Kidney (tissue), 13 donors: ENCODE measurements at regions not wholly inside any gene's neighbourhood (a gene's known extent, or its start where the extent isn't known, plus 50 kb on each side); places are given as distances from the start of the nearest gene placed in this dataset.
A peak's percentile ranks its signal among the peaks of the same experiment; 100 is the strongest.
"Not testable (repeated sequence)": the region's sequence is repeated elsewhere in the genome, so short reads cannot be mapped to it uniquely, and the experiment has no call there.

Experiments used
- DNase-seq, 5 donors: peaks; one replicate each; pipeline ENCODE4 v3.0.0-alpha.2; 2013 to 2020
- FAIRE-seq: peaks from 2 replicates; lab custom pipeline; 2012; peaks lifted over from hg19 to GRCh38; lab: Jason Lieb, UNC
- H3K27ac ChIP-seq, 2 donors: one replicate each; pipeline ENCODE4 v1.7.0; 2013; ENCODE audit warnings: low read depth in 2 of 2, low read length in 2 of 2, inconsistent platforms in 1 of 2
- H3K27me3 ChIP-seq: one replicate; pipeline ENCODE4 v1.7.1; 2013; ENCODE audit warnings: low read length, inconsistent platforms; ENCODE audit not compliant: control insufficient read depth, insufficient read depth
- H3K36me3 ChIP-seq, 3 donors: one replicate each; pipeline versions ENCODE4 v1.7.0 to v1.7.1; 2013; ENCODE audit warnings: low read length in 3 of 3, control low read depth in 1 of 3, inconsistent platforms in 1 of 3; ENCODE audit not compliant: insufficient read depth in 3 of 3, control insufficient read depth in 2 of 3
- H3K4me1 ChIP-seq, 3 donors: one replicate each; pipeline versions ENCODE4 v1.7.0 to v1.7.1; 2013; ENCODE audit warnings: low read length in 3 of 3, inconsistent platforms in 1 of 3, low read depth in 1 of 3; ENCODE audit not compliant: control insufficient read depth in 2 of 3, insufficient read depth in 2 of 3
- H3K4me3 ChIP-seq, 3 donors: one replicate each; pipeline versions ENCODE4 v1.7.0 to v1.8.1; 2013; ENCODE audit warnings: low read length in 3 of 3, control low read depth in 1 of 3, inconsistent platforms in 1 of 3
- H3K9ac ChIP-seq, 3 donors: one replicate each; pipeline versions ENCODE4 v1.7.0 to v1.7.1; 2013; ENCODE audit warnings: low read length in 3 of 3, control low read depth in 1 of 3, inconsistent platforms in 1 of 3
- H3K9me3 ChIP-seq, 3 donors: one replicate each; pipeline versions ENCODE4 v1.7.0 to v1.7.1; 2013; ENCODE audit warnings: low read length in 3 of 3, control low read depth in 1 of 3, inconsistent platforms in 1 of 3; ENCODE audit not compliant: control insufficient read depth in 2 of 3, insufficient read depth in 1 of 3
- intact Hi-C: fragments of 100-400 bp; cut with DNase I; formaldehyde crosslinking; loops from one replicate; pipeline ENCODE4 v1.11.1; 2022
- TF ChIP-seq, protein P1 (sequence below): IDR thresholded peaks from 3 replicates; pipeline ENCODE4 v1.5.1; 2012; ENCODE audit warnings: mild to moderate bottlenecking, moderate library complexity, borderline replicate concordance; ENCODE audit not compliant: insufficient read depth; ENCODE audit errors: extremely low read depth
- donor health status: control.
- donor health status: control.
- donor health status: control.
- donor health status: control.
- donor health status: control.
- donor health status: DM: yes; HTN: yes; CAD: no.
- donor health status: Normal renal cell carcinoma (clear cell type).

DNA sequence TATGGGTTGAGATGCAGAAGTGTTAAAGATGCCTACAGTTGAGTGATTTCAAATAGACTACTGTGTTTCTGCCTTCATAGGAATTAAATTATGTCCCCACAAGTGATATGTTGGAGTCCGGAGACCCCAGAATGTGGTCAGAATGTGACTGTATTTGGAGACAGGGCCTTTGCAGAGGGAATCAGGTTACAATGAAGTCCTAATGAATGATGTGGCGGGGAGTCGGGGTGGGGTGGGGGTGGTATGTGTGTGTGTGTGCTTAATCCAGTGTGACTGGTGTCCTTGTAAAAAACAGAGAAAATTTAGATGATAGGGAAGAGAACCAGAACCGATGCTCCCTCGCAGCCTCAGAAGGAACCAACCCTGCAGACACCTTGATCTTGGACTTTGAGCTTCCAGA is 448.2 kb downstream of the QKI start:
- Histone ChIP-seq H3K27me3 (no peaks in the 10 kb centered on the region), H3K27ac (no peak overlapping the region), H3K36me3 (no peaks in the 10 kb centered on the region), H3K9ac (no peak overlapping the region), H3K4me1 (peaks cover 0 to 4% (median 3%) of the 10 kb centered on the region in 3 donors), H3K9me3 (no peaks in the 10 kb centered on the region), H3K4me3 (no peak overlapping the region)
- DNase-seq, result no peak
- intact Hi-C loops, result no loop called here
- FAIRE-seq, result no peak
- TF ChIP-seq, protein P1, sequence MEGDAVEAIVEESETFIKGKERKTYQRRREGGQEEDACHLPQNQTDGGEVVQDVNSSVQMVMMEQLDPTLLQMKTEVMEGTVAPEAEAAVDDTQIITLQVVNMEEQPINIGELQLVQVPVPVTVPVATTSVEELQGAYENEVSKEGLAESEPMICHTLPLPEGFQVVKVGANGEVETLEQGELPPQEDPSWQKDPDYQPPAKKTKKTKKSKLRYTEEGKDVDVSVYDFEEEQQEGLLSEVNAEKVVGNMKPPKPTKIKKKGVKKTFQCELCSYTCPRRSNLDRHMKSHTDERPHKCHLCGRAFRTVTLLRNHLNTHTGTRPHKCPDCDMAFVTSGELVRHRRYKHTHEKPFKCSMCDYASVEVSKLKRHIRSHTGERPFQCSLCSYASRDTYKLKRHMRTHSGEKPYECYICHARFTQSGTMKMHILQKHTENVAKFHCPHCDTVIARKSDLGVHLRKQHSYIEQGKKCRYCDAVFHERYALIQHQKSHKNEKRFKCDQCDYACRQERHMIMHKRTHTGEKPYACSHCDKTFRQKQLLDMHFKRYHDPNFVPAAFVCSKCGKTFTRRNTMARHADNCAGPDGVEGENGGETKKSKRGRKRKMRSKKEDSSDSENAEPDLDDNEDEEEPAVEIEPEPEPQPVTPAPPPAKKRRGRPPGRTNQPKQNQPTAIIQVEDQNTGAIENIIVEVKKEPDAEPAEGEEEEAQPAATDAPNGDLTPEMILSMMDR, result no peak

DNA sequence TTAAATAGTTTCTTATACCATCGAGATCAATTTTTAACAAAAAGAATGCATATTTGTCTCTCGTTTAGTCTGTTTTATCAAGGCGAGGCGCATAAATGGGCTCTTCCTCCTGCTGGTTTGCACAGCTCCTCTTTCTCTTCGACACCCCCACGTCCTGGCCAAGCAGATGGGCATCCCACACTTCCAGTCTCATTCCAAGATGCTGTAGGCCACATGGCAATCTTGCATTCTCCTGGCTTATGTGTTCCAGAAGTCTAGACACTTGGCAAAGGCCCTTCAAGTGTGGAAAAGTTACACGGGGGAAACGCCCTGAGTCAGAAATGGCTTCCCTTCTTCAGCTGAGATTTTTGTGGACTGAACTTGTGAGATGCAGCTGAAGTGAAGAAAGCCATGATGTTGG is 447.1 kb downstream of the QKI start:
- Histone ChIP-seq H3K4me1 (peaks cover 0 to 4% (median 3%) of the 10 kb centered on the region in 3 donors), H3K4me3 (no peak overlapping the region), H3K9me3 (no peaks in the 10 kb centered on the region), H3K36me3 (no peaks in the 10 kb centered on the region), H3K27ac (no peak overlapping the region), H3K27me3 (no peaks in the 10 kb centered on the region), H3K9ac (no peak overlapping the region)
- DNase-seq, result no peak
- TF ChIP-seq, protein P1, result no peak
- FAIRE-seq, result no peak
- intact Hi-C loops, result no loop called here

DNA sequence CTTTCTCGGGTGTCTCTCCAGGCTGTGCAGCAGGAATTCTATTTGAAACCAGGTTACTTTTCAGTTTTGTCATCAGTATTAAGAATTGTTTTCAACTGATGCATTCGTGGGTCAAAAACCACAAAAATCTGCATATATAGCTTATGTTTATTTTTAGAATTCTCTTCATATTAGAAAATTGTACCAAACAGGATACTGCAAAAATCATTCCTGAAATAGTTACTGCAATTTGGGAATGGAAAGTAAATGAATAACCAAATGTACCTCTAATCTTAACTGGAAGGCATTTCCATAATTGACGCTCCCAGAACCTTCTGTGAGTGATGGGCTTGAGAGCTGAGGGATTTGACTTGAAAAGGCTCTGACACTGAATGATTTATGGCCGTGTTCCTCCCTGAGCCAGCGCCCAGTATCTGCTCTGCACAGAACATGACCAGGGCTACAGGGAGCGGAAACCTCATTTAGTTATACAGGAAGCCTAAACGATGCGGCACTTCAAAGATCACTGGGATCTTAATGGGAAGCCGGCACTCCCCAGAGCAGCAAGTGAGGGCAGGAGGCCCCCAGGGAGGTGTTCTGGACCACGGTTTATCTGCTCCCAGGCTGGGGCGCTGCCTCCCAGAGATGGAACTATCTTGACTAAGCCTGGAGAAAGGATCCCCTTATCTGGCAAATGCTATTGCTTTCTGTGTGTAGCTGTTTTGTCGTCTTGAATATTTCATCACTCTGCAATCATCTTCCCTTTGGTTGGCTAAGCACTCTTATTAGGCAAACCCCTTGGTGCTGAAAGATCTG is 446.0 kb downstream of the QKI start:
- Histone ChIP-seq H3K9me3 (no peaks in the 10 kb centered on the region), H3K36me3 (no peaks in the 10 kb centered on the region), H3K9ac (no peak overlapping the region), H3K4me3 (no peak overlapping the region), H3K27ac (no peak overlapping the region), H3K27me3 (no peaks in the 10 kb centered on the region), H3K4me1 (peaks cover 0 to 3% (median 0%) of the 10 kb centered on the region in 3 donors)
- intact Hi-C loops, result no loop called here
- TF ChIP-seq, protein P1, result no peak
- FAIRE-seq (no peak), DNase-seq (peak in 4 of 5 donors; percentile 24 to 46 (median 37))

DNA sequence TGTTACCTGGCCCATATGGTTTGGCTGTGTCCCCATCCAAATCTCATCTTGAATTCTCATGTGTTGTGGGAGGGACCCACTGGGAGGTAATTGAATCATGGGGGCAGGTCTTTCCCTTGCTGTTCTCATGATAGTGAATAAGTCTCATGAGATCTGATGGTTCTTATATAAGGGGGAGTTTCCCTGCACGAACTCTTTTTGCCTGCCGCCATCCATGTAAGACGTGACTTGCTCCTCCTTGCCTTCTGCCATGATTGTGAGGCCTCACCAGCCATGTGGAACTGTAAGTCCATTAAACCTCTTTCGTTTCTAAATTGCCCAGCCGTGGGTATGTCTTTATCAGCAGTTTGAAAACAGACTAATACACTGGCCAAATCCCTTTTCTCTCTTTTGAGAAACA is 444.4 kb downstream of the QKI start:
- H3K27ac ChIP-seq, H3K4me1 ChIP-seq, intact Hi-C loops, DNase-seq, H3K36me3 ChIP-seq, H3K9ac ChIP-seq, H3K4me3 ChIP-seq, H3K27me3 ChIP-seq, H3K9me3 ChIP-seq, FAIRE-seq: not testable (repeated sequence)
